Memory B cell (primary cell): ENCODE measurements at regions not wholly inside any gene's neighbourhood (a gene's known extent, or its start where the extent isn't known, plus 50 kb on each side); places are given as distances from the start of the nearest gene placed in this dataset.
"Not testable (repeated sequence)": the region's sequence is repeated elsewhere in the genome, so short reads cannot be mapped to it uniquely, and the experiment has no call there.

Source experiments
- ATAC-seq: fragments of 150-1000 bp; cut with Tn5 transposase; 2 replicates; pipeline ENCODE4 v1.10.0; 2021; ENCODE audit warnings: low read depth, mild to moderate bottlenecking, moderate library complexity
- DNase-seq, 2 donors: peaks; one replicate each; pipeline ENCODE4 v3.0.0; 2022; ENCODE audit warnings: low spot score in 2 of 2
- H3K27ac Mint-ChIP-seq: one replicate; pipeline ENCODE4 v1.8.0; 2022; ENCODE audit warnings: mild to moderate bottlenecking, moderate library complexity, mixed read lengths
- H3K27me3 Mint-ChIP-seq: one replicate; pipeline ENCODE4 v1.8.0; 2022; ENCODE audit warnings: mixed read lengths
- H3K36me3 Mint-ChIP-seq: one replicate; pipeline ENCODE4 v1.8.0; 2022; ENCODE audit warnings: mild to moderate bottlenecking, mixed read lengths
- H3K4me1 Mint-ChIP-seq: one replicate; pipeline ENCODE4 v1.8.0; 2022; ENCODE audit warnings: mixed read lengths
- H3K4me3 Mint-ChIP-seq: one replicate; pipeline ENCODE4 v1.8.0; 2022; ENCODE audit warnings: mild to moderate bottlenecking, moderate library complexity, mixed read lengths
- H3K9me3 Mint-ChIP-seq: one replicate; pipeline ENCODE4 v1.8.0; 2022; ENCODE audit warnings: mixed read lengths

GRCh38 chr9:135349212-135350002, 130.2 kb upstream of the PPP1R26 start:
- Mint-ChIP-seq H3K4me3 (no peak overlapping the region), H3K27me3 (peaks cover 17% of the 10 kb centered on the region), H3K36me3 (no peaks in the 10 kb centered on the region), H3K4me1 (no peaks in the 10 kb centered on the region), H3K9me3 (no peaks in the 10 kb centered on the region), H3K27ac (no peak overlapping the region)
- DNase-seq: no peak
- no peak for ATAC-seq

DNA sequence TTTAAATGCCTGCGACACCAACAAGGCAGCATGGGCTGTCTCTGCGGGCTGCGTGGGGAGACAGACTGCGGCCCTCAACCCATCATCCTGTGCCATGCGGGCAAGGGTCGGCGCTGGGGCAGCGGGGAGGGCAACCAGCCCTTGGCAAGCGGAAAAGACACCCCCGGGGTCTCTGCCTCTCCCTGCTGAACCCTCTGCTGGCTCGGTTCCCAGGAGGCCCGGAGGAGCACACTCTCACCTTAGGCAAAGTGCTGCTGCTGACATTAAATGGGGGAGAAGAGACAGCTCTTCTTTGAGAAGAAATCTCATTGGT, 129.6 kb upstream of the PPP1R26 start:
- DNase-seq (no peak), ATAC-seq (no peak)
- H3K27ac Mint-ChIP-seq: no peak overlapping the region
- H3K27me3 Mint-ChIP-seq: peaks cover 15% of the 10 kb centered on the region
- H3K9me3 Mint-ChIP-seq: no peaks in the 10 kb centered on the region
- H3K36me3 Mint-ChIP-seq: no peaks in the 10 kb centered on the region
- no peaks in the 10 kb centered on the region for H3K4me1 Mint-ChIP-seq
- no peak overlapping the region for H3K4me3 Mint-ChIP-seq

DNA sequence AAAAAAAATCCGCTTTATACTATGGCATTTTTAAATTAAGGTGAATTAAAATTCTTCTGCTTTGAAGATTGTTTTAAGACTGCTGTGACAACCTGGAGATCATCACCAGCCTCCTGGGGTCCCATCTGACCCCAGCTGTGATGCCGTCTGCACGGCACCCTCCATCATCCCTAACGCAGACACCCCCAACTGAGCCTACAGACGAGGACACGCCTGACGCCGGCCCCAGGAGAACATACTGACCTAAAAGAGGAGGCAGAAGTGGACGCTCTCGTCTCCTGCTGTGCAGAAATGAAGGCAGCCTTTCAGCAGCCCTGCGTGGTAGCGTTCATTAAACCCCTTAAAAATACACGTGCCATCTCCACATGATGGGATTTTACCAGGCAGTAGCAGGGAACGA, 125.6 kb upstream of the PPP1R26 start:
- ATAC-seq (no peak), DNase-seq (no peak)
- H3K4me3 Mint-ChIP-seq: no peak overlapping the region

DNA sequence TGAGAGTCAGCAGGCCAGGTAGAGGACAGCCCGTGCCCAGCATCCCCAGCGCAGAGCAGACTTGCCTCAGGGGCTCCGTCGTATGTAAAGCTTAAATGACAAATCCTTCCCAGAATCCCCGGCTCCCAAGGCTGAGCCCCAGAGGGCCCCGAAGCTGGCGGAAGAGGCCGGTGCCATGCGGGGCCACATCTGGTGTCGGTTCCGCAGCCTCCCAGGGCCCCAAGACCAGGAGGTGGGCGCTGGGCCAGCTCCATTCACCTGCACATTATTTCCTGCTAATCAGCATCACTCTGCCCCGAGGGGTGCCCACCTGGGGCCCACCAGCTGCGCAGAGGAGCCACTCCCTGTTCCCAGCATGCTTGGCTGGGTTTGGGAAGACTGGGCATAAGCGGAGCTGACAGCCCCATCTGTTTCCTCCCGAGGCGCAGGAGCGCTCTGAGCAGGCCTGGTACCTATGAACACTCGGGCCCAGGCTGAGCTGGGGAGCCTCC, 124.0 kb upstream of the PPP1R26 start:
- H3K27me3 Mint-ChIP-seq: peaks cover 5% of the 10 kb centered on the region
- no peaks in the 10 kb centered on the region for H3K36me3 Mint-ChIP-seq
- DNase-seq: no peak
- no peaks in the 10 kb centered on the region for H3K4me1 Mint-ChIP-seq
- no peak overlapping the region for H3K27ac Mint-ChIP-seq
- ATAC-seq: no peak
- no peak overlapping the region for H3K4me3 Mint-ChIP-seq
- H3K9me3 Mint-ChIP-seq: no peaks in the 10 kb centered on the region

More for the DNA sequence above, 125.6 kb upstream of the PPP1R26 start:
- Mint-ChIP-seq H3K27me3 (peaks cover 6% of the 10 kb centered on the region), H3K36me3 (no peaks in the 10 kb centered on the region), H3K4me1 (no peaks in the 10 kb centered on the region), H3K9me3 (no peaks in the 10 kb centered on the region), H3K27ac (no peak overlapping the region)

DNA sequence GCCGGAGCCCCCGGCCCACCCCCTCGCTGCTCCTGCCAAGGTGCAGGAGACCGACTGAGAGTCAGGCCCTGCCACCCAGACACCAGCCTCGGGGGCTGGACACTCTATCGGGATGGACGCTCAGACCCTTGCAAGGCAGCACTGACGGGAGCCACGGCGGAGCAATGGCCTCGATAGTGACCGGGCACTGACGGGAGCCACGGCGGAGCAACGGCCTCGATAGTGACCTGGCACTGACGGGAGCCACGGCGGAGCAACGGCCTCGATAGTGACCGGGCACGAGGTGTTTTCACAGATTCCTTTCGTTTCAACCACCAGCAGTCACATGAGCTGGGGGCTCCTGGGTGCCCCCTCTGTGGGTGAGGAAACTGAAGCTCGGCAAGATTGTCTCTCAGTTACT, 123.6 kb upstream of the PPP1R26 start:
- Mint-ChIP-seq H3K36me3 (no peaks in the 10 kb centered on the region), H3K27ac (no peak overlapping the region), H3K4me3 (no peak overlapping the region), H3K9me3 (no peaks in the 10 kb centered on the region), H3K4me1 (no peaks in the 10 kb centered on the region), H3K27me3 (peaks cover 3% of the 10 kb centered on the region)
- DNase-seq: no peak
- no peak for ATAC-seq

GRCh38 chr9:135356796-135357195, 122.8 kb upstream of the PPP1R26 start:
- H3K4me1 Mint-ChIP-seq: no peaks in the 10 kb centered on the region
- H3K27me3 Mint-ChIP-seq: peaks cover 7% of the 10 kb centered on the region
- DNase-seq (no peak), ATAC-seq (no peak)
- H3K27ac Mint-ChIP-seq: no peak overlapping the region
- peaks cover 4% of the 10 kb centered on the region for H3K36me3 Mint-ChIP-seq
- peaks cover 5% of the 10 kb centered on the region for H3K9me3 Mint-ChIP-seq
- no peak overlapping the region for H3K4me3 Mint-ChIP-seq

DNA sequence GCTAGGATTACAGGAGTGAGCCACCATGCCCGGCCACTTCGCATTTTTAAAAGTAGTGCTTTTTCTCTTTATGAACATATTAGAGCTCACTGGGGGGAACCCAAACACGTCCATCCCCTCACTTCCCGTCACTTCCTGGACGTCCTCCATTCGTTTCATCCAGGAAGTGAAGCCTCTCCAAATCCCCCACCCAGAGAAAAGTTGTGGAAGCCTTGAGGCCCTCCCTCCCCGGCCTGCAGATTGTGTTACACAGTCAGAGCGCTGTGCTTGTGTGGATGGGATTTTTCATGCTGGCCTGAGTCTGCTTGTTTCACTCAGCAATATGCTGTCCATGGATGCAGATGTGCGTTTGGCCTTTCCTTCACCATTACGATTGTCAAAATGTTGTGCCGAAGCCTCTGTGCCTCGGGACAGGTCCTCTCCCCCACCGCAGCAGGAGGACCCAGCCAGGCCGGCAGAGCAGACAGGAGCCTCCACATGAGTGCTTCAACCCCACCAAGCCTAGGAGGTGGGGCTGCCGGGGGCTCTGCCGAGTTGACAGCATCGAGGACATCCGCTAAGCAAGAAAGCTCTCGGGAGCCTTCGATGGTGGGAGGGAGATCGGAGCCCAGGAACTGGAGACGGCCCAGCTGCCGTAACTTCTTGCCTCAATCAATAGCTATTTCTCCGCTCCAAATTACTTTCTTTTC, 121.6 kb upstream of the PPP1R26 start:
- H3K27me3 Mint-ChIP-seq: peaks cover 5% of the 10 kb centered on the region
- ATAC-seq: no peak
- no peak overlapping the region for H3K4me3 Mint-ChIP-seq
- no peak for DNase-seq
- peaks cover 8% of the 10 kb centered on the region for H3K9me3 Mint-ChIP-seq
- no peaks in the 10 kb centered on the region for H3K4me1 Mint-ChIP-seq
- no peak overlapping the region for H3K27ac Mint-ChIP-seq
- H3K36me3 Mint-ChIP-seq: peaks cover 4% of the 10 kb centered on the region

DNA sequence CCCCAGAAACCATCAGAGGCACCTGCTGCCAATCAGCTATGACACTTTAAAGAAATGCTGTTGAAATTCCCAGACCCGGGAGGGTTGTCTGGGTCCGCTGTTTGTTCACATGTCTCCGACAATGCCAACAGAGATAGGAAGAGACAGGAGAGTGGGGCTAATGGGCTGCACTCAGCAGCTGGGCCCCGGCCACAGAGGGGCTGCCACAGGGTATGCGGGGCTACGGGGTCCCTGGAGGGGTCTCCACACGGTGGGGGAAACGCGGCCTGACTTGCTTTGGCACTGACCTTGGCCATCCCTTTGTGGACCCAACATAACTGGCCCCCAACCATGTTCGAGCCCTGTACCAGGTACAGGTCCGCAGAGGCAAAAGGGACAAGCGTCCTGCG, 121.0 kb upstream of the PPP1R26 start:
- no peak for DNase-seq
- Mint-ChIP-seq H3K4me1 (no peaks in the 10 kb centered on the region), H3K27me3 (peaks cover 5% of the 10 kb centered on the region), H3K27ac (no peak overlapping the region), H3K4me3 (no peak overlapping the region), H3K36me3 (peaks cover 4% of the 10 kb centered on the region), H3K9me3 (peaks cover 8% of the 10 kb centered on the region)
- ATAC-seq: no peak

- Mint-ChIP-seq H3K27me3 (peaks cover 5% of the 10 kb centered on the region), H3K36me3 (peaks cover 4% of the 10 kb centered on the region), H3K9me3 (peaks cover 8% of the 10 kb centered on the region), H3K27ac (no peak overlapping the region), H3K4me3 (no peak overlapping the region), H3K4me1 (no peaks in the 10 kb centered on the region)
- DNase-seq (no peak), ATAC-seq (no peak)
Measured at GRCh38 chr9:135359764-135360163, 119.8 kb upstream of the PPP1R26 start.

GRCh38 chr9:135360617-135361016, 119.0 kb upstream of the PPP1R26 start:
- DNase-seq (no peak), ATAC-seq (no peak)
- Mint-ChIP-seq H3K9me3 (peaks cover 8% of the 10 kb centered on the region), H3K36me3 (peaks cover 4% of the 10 kb centered on the region), H3K27me3 (peaks cover 5% of the 10 kb centered on the region), H3K27ac (no peak overlapping the region), H3K4me1 (no peaks in the 10 kb centered on the region), H3K4me3 (no peak overlapping the region)

GRCh38 chr9:135361668-135362067, 117.9 kb upstream of the PPP1R26 start:
- H3K9me3 Mint-ChIP-seq, ATAC-seq, H3K4me1 Mint-ChIP-seq, DNase-seq, H3K36me3 Mint-ChIP-seq, H3K27me3 Mint-ChIP-seq, H3K4me3 Mint-ChIP-seq, H3K27ac Mint-ChIP-seq: not testable (repeated sequence)

DNA sequence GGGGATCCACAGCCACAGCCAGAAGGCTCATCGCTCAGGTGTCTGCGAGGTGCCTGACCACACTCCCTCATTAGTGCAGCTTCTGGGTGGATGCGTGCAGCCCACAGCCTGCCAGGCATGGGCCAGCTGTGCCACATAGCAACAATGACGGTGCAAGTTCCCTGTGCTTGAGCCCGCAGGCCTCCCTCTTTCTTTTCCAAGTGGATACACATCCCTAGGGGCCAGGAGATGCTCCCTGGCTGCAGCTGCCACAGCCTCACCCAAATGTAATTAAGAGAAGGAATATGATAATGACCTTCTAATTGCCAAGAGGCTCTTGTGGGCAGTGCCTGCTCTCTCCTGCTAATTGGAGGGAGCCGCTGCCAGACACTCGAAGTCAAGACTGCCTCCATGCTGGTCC, 116.0 kb upstream of the PPP1R26 start:
- no peak overlapping the region for H3K4me3 Mint-ChIP-seq
- peaks cover 5% of the 10 kb centered on the region for H3K27me3 Mint-ChIP-seq
- no peak for ATAC-seq
- peaks cover 4% of the 10 kb centered on the region for H3K36me3 Mint-ChIP-seq
- DNase-seq: no peak
- no peak overlapping the region for H3K27ac Mint-ChIP-seq
- H3K9me3 Mint-ChIP-seq: peaks cover 8% of the 10 kb centered on the region
- no peaks in the 10 kb centered on the region for H3K4me1 Mint-ChIP-seq

DNA sequence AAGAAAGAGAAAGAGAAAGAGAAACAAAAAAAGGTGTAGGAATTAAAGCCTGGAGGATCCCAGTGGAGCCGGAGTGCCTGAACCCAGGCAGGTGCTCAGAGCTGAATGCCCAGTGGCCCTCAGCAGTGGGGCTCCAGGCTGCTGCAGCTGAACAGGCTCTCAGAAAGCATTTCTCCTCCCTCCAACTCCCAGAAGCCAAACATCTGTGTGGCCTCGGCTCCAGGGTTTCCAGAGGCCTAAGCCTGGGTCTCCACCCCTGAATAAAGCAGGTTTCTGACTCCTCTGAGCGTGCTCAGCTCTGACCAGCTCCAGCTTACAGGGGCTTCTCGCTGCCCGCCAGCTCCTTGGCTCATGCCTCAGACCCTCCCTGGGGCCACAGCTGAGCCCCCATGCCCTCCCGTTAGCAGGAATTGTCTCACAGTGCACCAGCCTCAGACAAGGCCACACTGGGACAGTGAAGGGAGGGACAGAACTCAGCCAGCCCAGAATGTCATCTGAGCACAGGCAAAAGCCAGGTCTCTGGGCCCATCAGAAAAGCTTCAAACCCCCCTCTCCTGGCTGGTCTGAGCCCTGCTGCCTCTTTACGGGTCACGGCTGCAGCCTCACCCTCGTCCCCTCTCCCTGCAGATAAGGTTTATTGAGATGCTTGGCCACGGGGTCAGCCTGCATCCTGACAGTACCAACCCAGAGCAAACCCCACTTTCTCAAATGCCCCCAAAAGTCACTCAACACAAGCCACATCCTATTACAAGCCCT, 114.4 kb upstream of the PPP1R26 start:
- H3K4me1 Mint-ChIP-seq: no peaks in the 10 kb centered on the region
- peaks cover 5% of the 10 kb centered on the region for H3K27me3 Mint-ChIP-seq
- H3K27ac Mint-ChIP-seq: no peak overlapping the region
- no peak for DNase-seq
- H3K9me3 Mint-ChIP-seq: peaks cover 8% of the 10 kb centered on the region
- no peak for ATAC-seq
- no peak overlapping the region for H3K4me3 Mint-ChIP-seq
- H3K36me3 Mint-ChIP-seq: peaks cover 4% of the 10 kb centered on the region

DNA sequence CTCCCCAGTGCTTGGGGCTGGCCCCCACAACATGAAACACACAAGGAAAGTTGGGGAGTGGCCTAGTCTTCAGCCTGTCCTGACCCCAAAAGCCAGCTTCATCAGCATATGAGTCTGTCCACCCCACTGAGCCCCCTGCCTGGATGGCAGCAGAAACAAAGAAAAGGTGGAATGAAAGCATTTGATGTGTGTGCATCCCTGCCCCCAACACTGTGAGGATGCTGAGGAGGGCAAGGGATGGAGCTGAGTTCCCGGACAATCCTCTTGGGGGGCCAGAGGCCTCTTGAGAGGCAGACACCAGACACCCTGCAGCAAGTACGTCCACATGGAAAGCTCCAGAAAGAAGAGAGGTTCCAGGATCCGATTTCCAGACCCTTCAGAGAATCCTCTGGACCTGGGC, 113.5 kb upstream of the PPP1R26 start:
- peaks cover 4% of the 10 kb centered on the region for H3K36me3 Mint-ChIP-seq
- H3K27ac Mint-ChIP-seq: no peak overlapping the region
- ATAC-seq: no peak
- no peak overlapping the region for H3K4me3 Mint-ChIP-seq
- no peaks in the 10 kb centered on the region for H3K4me1 Mint-ChIP-seq
- H3K9me3 Mint-ChIP-seq: peaks cover 8% of the 10 kb centered on the region
- peaks cover 5% of the 10 kb centered on the region for H3K27me3 Mint-ChIP-seq
- DNase-seq: no peak
